ENCODE measurements at regions not wholly inside any gene's neighbourhood (a gene's known extent, or its start where the extent isn't known, plus 50 kb on each side); places are given as distances from the start of the nearest gene placed in this dataset.
"Not testable (repeated sequence)": the region's sequence is repeated elsewhere in the genome, so short reads cannot be mapped to it uniquely, and the experiment has no call there.

DNA sequence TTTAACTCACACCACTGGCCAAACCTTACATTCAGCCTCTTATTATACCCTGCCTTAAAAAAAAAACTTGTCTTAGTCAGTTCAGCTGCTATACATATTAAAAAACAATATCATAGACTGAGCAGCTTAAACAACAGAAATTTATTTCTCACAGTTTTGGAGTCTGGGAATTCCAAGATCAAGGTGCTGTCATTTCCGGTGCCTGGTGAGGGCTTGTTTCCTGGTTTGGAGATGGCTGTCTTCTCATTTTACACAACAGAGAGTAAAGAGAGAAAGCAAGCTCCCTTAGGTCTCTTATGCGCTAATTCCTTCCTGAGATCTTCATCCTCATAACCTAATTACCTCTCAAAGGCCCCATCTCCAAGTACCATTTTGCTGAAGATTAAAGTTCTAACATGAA is 769.2 kb downstream of the DIAPH3 start:
- H3K36me3 ChIP-seq (ENCODE audit: control insufficient read depth in 2 of 2, insufficient read depth in 2 of 2, low read length in 1 of 2): no peaks in the 10 kb centered on the region
- WGBS, 2 donors: 86 to 92% methylated on average over 2 of the region's 2 CpGs
- H3K4me1 ChIP-seq (ENCODE audit: control insufficient read depth in 2 of 2, insufficient read depth in 2 of 2, low read length in 1 of 2): no peaks in the 10 kb centered on the region
- no peak overlapping the region for H3K27ac ChIP-seq (ENCODE audit: low read depth in 2 of 2, low read length in 1 of 2)
- no peaks in the 10 kb centered on the region for H3K9me3 ChIP-seq (ENCODE audit: control insufficient read depth in 2 of 2, insufficient read depth in 1 of 2, low read depth in 1 of 2, low read length in 1 of 2)
- H3K27me3 ChIP-seq (ENCODE audit: control insufficient read depth in 1 of 2, insufficient read depth in 2 of 2, low read length in 2 of 2): no peaks in the 10 kb centered on the region
- H3K4me3 ChIP-seq (ENCODE audit: low read depth in 1 of 2, low read length in 2 of 2): no peak overlapping the region

DNA sequence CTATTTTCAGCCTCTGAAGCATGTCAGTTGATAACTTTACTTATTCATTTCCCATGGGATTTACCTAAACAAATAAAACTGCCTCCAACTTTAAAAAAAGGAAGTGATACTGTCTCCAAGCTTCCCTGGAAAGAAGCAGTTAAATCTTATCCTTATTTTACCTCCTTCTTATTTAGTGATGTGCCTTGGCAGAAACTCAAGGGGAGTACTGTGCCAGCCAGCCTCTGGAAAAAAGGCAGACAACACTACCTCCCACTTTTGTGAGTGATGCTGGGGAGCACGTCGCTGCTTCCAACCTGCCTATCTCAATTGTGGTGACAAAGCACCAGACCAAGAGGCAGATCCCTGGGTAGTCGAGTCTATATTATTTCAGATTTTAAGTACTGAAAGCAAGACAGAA is 765.6 kb downstream of the DIAPH3 start:
- no peaks in the 10 kb centered on the region for H3K9me3 ChIP-seq (ENCODE audit: control insufficient read depth in 2 of 2, insufficient read depth in 1 of 2, low read depth in 1 of 2, low read length in 1 of 2)
- no peak overlapping the region for H3K27ac ChIP-seq (ENCODE audit: low read depth in 2 of 2, low read length in 1 of 2)
- no peak overlapping the region for H3K4me3 ChIP-seq (ENCODE audit: low read depth in 1 of 2, low read length in 2 of 2)
- H3K4me1 ChIP-seq (ENCODE audit: control insufficient read depth in 2 of 2, insufficient read depth in 2 of 2, low read length in 1 of 2): no peaks in the 10 kb centered on the region
- WGBS, 2 donors: 24 to 38% methylated on average over 3 of the region's 3 CpGs
- H3K36me3 ChIP-seq (ENCODE audit: control insufficient read depth in 2 of 2, insufficient read depth in 2 of 2, low read length in 1 of 2): no peaks in the 10 kb centered on the region
- H3K27me3 ChIP-seq (ENCODE audit: control insufficient read depth in 1 of 2, insufficient read depth in 2 of 2, low read length in 2 of 2): no peaks in the 10 kb centered on the region

DNA sequence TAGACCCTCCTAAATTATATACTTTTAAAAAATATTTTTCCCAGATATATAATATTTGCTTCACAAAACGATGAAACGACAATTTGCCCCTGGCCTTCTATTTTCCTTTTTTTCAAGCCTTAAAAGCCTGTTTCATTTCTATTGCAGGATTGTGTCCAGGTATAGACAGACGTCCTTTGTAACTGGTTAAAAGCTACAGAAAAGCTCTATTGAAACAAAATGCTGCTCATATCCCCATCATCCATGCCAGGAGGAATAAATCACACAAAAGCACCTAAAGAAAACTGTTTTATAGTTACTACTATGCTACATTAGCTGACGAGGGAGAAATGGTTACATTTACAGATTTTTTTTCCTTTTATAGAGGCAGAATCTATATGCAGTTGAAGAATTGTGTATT is 765.1 kb downstream of the DIAPH3 start:
- no peak overlapping the region for H3K27ac ChIP-seq (ENCODE audit: low read depth in 2 of 2, low read length in 1 of 2)
- WGBS, 2 donors: 76 to 77% methylated on average over 4 of the region's 4 CpGs
- H3K36me3 ChIP-seq (ENCODE audit: control insufficient read depth in 2 of 2, insufficient read depth in 2 of 2, low read length in 1 of 2): no peaks in the 10 kb centered on the region
- no peak overlapping the region for H3K4me3 ChIP-seq (ENCODE audit: low read depth in 1 of 2, low read length in 2 of 2)
- no peaks in the 10 kb centered on the region for H3K27me3 ChIP-seq (ENCODE audit: control insufficient read depth in 1 of 2, insufficient read depth in 2 of 2, low read length in 2 of 2)
- no peaks in the 10 kb centered on the region for H3K4me1 ChIP-seq (ENCODE audit: control insufficient read depth in 2 of 2, insufficient read depth in 2 of 2, low read length in 1 of 2)
- H3K9me3 ChIP-seq (ENCODE audit: control insufficient read depth in 2 of 2, insufficient read depth in 1 of 2, low read depth in 1 of 2, low read length in 1 of 2): no peaks in the 10 kb centered on the region

DNA sequence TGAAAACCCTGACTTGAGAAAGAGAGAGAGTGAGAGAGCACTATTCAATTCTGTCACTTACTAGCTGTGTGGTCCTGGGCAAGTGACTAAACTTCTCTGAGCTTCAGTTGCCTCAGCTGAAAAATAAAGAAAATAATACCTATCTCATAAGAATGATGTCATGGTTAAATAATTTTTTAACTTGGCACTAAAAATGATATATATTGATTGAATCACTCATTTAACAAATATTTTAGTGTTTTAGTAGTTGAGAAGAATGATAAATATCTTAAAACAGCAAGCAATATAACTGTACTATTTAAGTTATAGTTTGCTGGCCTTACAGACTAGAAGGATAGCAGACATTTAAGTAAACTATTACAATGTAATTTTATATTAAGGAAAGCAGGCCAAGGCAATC is 764.2 kb downstream of the DIAPH3 start:
- Histone ChIP-seq H3K36me3 (ENCODE audit: control insufficient read depth in 2 of 2, insufficient read depth in 2 of 2, low read length in 1 of 2) (no peaks in the 10 kb centered on the region), H3K4me3 (ENCODE audit: low read depth in 1 of 2, low read length in 2 of 2) (no peak overlapping the region), H3K4me1 (ENCODE audit: control insufficient read depth in 2 of 2, insufficient read depth in 2 of 2, low read length in 1 of 2) (no peaks in the 10 kb centered on the region), H3K9me3 (ENCODE audit: control insufficient read depth in 2 of 2, insufficient read depth in 1 of 2, low read depth in 1 of 2, low read length in 1 of 2) (no peaks in the 10 kb centered on the region), H3K27me3 (ENCODE audit: control insufficient read depth in 1 of 2, insufficient read depth in 2 of 2, low read length in 2 of 2) (no peaks in the 10 kb centered on the region), H3K27ac (ENCODE audit: low read depth in 2 of 2, low read length in 1 of 2) (no peak overlapping the region)

DNA sequence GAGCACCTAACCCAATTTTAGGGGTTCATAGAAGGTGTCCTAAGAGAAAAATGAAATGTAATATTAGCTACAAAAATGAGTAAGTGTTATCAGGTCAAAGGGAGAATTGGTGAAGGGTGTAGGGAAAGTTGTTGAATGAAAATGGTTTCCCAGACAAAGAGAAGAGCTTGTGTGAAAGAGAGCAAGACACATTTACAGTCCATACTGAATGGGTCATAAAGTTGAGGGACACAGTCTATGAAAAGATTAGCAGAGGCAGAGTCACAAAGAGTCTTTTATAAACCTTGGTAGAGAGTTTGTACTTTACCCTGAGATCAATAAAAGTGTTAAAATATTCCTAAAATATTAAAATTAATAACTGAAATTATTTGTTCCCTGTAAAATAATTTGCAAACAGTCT is 759.4 kb downstream of the DIAPH3 start:
- no peak overlapping the region for H3K4me3 ChIP-seq (ENCODE audit: low read depth in 1 of 2, low read length in 2 of 2)
- H3K36me3 ChIP-seq (ENCODE audit: control insufficient read depth in 2 of 2, insufficient read depth in 2 of 2, low read length in 1 of 2): no peaks in the 10 kb centered on the region
- H3K27me3 ChIP-seq (ENCODE audit: control insufficient read depth in 1 of 2, insufficient read depth in 2 of 2, low read length in 2 of 2): no peaks in the 10 kb centered on the region
- H3K27ac ChIP-seq (ENCODE audit: low read depth in 2 of 2, low read length in 1 of 2): no peak overlapping the region
- H3K4me1 ChIP-seq (ENCODE audit: control insufficient read depth in 2 of 2, insufficient read depth in 2 of 2, low read length in 1 of 2): no peaks in the 10 kb centered on the region
- no peaks in the 10 kb centered on the region for H3K9me3 ChIP-seq (ENCODE audit: control insufficient read depth in 2 of 2, insufficient read depth in 1 of 2, low read depth in 1 of 2, low read length in 1 of 2)

DNA sequence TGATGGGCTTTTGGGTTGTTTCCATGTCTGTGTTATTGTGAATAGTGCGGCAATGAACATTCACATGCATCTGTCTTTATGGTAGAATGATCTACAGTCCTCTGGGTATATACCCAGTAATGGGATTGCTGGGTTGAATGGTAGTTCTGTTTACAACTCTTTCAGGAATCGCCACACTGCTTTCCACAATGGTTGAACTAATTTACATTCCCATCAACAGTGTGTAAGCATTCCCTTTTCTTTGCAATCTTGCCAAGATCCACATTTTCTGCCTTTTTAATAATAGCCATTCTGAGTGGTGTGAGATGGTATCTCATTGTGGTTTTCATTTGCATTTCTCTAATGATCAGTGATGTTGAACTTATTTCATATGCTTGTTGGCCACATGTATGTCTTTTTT is 756.5 kb downstream of the DIAPH3 start:
- H3K27ac ChIP-seq (ENCODE audit: low read depth in 2 of 2, low read length in 1 of 2); H3K36me3 ChIP-seq (ENCODE audit: control insufficient read depth in 2 of 2, insufficient read depth in 2 of 2, low read length in 1 of 2); H3K9me3 ChIP-seq (ENCODE audit: control insufficient read depth in 2 of 2, insufficient read depth in 1 of 2, low read depth in 1 of 2, low read length in 1 of 2); H3K4me1 ChIP-seq (ENCODE audit: control insufficient read depth in 2 of 2, insufficient read depth in 2 of 2, low read length in 1 of 2); H3K27me3 ChIP-seq (ENCODE audit: control insufficient read depth in 1 of 2, insufficient read depth in 2 of 2, low read length in 2 of 2); H3K4me3 ChIP-seq (ENCODE audit: low read depth in 1 of 2, low read length in 2 of 2): not testable (repeated sequence)
- 82 to 87% methylated on average over 2 of the region's 2 CpGs for whole genome bisulfite sequencing, 2 donors

DNA sequence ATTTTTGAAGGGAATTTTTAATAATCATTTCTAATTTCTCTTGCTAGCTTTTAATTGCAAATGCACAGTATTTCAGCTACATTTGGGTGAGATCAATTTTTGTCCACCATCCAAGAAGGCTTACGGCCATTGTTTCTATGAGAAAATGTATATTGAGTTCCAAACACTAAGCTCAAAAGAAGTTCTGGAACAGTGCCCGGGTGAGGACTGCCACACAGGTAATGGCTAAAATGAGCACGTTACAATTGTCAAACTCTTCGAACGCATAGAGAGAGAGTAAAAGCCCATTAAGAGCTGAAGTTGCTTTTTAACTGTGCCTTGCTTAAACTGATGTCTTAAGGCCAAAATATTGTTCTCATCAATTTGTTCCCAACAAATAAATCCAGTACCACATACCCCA is 755.0 kb downstream of the DIAPH3 start:
- WGBS, 2 donors: 51 to 54% methylated on average over 5 of the region's 5 CpGs
- no peaks in the 10 kb centered on the region for H3K4me1 ChIP-seq (ENCODE audit: control insufficient read depth in 2 of 2, insufficient read depth in 2 of 2, low read length in 1 of 2)
- H3K36me3 ChIP-seq (ENCODE audit: control insufficient read depth in 2 of 2, insufficient read depth in 2 of 2, low read length in 1 of 2): no peaks in the 10 kb centered on the region
- H3K27ac ChIP-seq (ENCODE audit: low read depth in 2 of 2, low read length in 1 of 2): no peak overlapping the region
- H3K9me3 ChIP-seq (ENCODE audit: control insufficient read depth in 2 of 2, insufficient read depth in 1 of 2, low read depth in 1 of 2, low read length in 1 of 2): no peaks in the 10 kb centered on the region
- H3K27me3 ChIP-seq (ENCODE audit: control insufficient read depth in 1 of 2, insufficient read depth in 2 of 2, low read length in 2 of 2): no peaks in the 10 kb centered on the region
- H3K4me3 ChIP-seq (ENCODE audit: low read depth in 1 of 2, low read length in 2 of 2): no peak overlapping the region

DNA sequence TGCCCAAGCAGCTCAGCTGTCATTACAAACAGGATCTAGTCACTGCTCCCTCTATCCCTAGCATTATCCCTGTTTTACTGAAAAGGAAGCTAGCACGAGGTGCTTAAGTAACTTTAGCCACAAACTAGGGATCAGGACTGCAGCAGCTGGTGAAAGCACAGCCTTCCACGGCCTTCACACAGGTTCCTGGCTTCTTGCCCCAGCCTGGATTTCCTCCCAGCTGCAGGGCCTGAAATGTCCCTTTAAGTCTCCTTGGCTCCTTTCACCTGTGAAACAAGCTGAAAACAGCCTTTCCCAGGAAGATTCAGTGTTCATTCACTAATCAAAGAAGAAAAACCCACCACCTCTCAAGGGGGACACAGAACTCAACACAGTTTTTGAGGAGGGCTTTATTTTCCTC is 754.5 kb downstream of the DIAPH3 start:
- 13 to 18% methylated on average over 2 of the region's 2 CpGs for WGBS, 2 donors
- no peak overlapping the region for H3K4me3 ChIP-seq (ENCODE audit: low read depth in 1 of 2, low read length in 2 of 2)

DNA sequence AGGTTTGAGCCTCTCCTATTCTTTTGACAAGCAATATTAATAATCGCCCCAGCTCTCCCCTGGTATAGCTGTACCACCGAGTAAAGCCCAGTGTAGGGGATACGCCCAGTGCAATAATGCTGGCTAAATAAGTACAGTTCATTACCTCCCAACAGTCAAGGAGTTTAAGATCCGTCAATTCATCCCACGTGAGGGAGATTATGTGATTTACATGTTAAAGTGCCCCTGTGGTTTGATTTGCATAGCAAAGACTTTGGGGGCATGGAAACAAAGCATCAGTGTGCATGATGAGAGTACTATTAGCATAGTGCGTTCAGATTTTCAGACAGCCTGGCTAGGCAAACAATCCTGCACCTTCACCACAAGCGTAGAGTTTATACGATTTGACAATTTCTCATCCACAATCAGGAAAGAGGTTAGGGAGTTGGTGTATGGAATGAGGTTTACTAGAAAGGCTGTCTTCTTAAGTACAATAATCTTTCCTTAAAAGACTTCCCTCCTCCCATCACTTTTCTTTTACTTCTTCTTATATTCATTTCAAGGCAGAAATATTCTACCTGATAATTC is 754.0 kb downstream of the DIAPH3 start:
- H3K4me3 ChIP-seq (ENCODE audit: low read depth in 1 of 2, low read length in 2 of 2): no peak overlapping the region
- H3K9me3 ChIP-seq (ENCODE audit: control insufficient read depth in 2 of 2, insufficient read depth in 1 of 2, low read depth in 1 of 2, low read length in 1 of 2): no peaks in the 10 kb centered on the region
- no peaks in the 10 kb centered on the region for H3K27me3 ChIP-seq (ENCODE audit: control insufficient read depth in 1 of 2, insufficient read depth in 2 of 2, low read length in 2 of 2)
- H3K36me3 ChIP-seq (ENCODE audit: control insufficient read depth in 2 of 2, insufficient read depth in 2 of 2, low read length in 1 of 2): no peaks in the 10 kb centered on the region
- no peak overlapping the region for H3K27ac ChIP-seq (ENCODE audit: low read depth in 2 of 2, low read length in 1 of 2)
- H3K4me1 ChIP-seq (ENCODE audit: control insufficient read depth in 2 of 2, insufficient read depth in 2 of 2, low read length in 1 of 2): no peaks in the 10 kb centered on the region
- 55 to 58% methylated on average over 8 of the region's 8 CpGs for WGBS, 2 donors

More for the DNA sequence above, 754.5 kb downstream of the DIAPH3 start:
- Histone ChIP-seq H3K27ac (ENCODE audit: low read depth in 2 of 2, low read length in 1 of 2) (no peak overlapping the region), H3K9me3 (ENCODE audit: control insufficient read depth in 2 of 2, insufficient read depth in 1 of 2, low read depth in 1 of 2, low read length in 1 of 2) (no peaks in the 10 kb centered on the region), H3K36me3 (ENCODE audit: control insufficient read depth in 2 of 2, insufficient read depth in 2 of 2, low read length in 1 of 2) (no peaks in the 10 kb centered on the region), H3K27me3 (ENCODE audit: control insufficient read depth in 1 of 2, insufficient read depth in 2 of 2, low read length in 2 of 2) (no peaks in the 10 kb centered on the region), H3K4me1 (ENCODE audit: control insufficient read depth in 2 of 2, insufficient read depth in 2 of 2, low read length in 1 of 2) (no peaks in the 10 kb centered on the region)

DNA sequence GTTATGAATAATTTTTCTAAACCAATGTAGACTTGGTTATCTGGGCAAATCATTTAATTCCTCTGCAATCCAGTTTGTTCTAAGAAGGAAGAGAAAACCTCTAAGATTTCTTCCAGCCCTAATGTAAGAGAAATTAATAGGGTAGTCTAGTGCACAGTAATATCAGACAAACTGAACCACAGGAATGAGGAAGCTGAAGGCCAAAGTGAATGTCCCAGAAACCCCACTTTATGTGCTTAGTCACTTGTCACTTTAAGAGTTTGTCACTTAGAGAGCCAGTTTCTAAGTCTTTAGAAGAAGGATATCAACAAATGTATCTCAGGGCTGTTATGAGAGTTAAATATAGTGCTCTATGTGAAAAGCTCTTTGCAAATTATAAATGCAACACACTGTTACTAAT is 750.6 kb downstream of the DIAPH3 start:
- Histone ChIP-seq H3K4me3 (ENCODE audit: low read depth in 1 of 2, low read length in 2 of 2) (no peak overlapping the region), H3K27me3 (ENCODE audit: control insufficient read depth in 1 of 2, insufficient read depth in 2 of 2, low read length in 2 of 2) (no peaks in the 10 kb centered on the region), H3K9me3 (ENCODE audit: control insufficient read depth in 2 of 2, insufficient read depth in 1 of 2, low read depth in 1 of 2, low read length in 1 of 2) (no peaks in the 10 kb centered on the region), H3K4me1 (ENCODE audit: control insufficient read depth in 2 of 2, insufficient read depth in 2 of 2, low read length in 1 of 2) (no peaks in the 10 kb centered on the region), H3K27ac (ENCODE audit: low read depth in 2 of 2, low read length in 1 of 2) (no peak overlapping the region), H3K36me3 (ENCODE audit: control insufficient read depth in 2 of 2, insufficient read depth in 2 of 2, low read length in 1 of 2) (no peaks in the 10 kb centered on the region)

Data from esophagus (tissue), 2 donors.